Left ventricle myocardium superior (tissue), 1 donor: ENCODE measurements at regions not wholly inside any gene's neighbourhood (a gene's known extent, or its start where the extent isn't known, plus 50 kb on each side); places are given as distances from the start of the nearest gene placed in this dataset.

Experiments
- ATAC-seq: fragments of 200-7000 bp; cut with Tn5 transposase; one replicate; pipeline ENCODE4 v1.9.1; 2020; ENCODE audit warnings: mild to moderate bottlenecking, moderate library complexity
- DNase-seq: peaks from one replicate; pipeline ENCODE4 v3.0.0-alpha.2; 2020
- intact Hi-C: fragments of 100-400 bp; cut with micrococcal nuclease; formaldehyde crosslinking; loops from one replicate; pipeline ENCODE4 v1.11.0; 2022
- donor health status: DM: no; HTN: yes; CAD: no; lungs with severe emphysema.

DNA sequence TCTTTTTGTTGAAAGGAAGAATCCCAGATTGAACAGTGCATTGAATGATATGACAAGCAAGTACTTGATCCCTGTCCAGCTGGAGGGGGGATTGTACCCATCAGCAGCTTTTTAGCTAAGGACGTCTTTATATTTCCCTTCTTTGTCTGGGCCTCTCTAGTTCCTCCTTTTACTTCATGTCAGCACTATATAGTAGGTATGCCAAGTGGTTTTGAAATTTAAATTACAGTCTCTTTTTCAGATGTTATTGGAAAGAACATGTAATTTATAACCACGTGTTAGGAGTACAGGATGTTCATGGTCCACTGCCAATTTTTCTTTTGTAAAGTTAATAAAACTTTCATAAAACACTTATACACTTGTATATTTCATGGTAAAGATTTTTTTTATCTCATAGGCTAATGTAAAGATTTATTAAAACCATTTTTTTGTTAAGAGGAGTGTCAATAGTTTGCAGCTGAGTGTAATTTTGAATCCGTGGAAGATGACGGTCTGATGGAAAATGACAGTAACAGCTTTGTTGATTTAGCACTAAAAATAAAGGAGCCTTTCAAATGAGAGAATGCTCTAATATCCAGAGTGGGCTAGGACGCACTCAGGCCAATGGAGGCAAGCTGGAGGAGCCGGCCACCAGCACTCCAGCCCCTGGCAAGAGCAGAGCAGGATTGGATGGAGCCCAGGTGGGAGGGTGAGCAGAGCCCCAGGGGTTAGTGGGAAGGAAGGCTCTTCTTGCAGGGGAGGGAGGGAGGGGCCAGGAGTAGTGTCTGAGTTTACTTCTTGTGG lies 488.3 kb downstream of the INSC start:
- peak; percentile 57 for DNase-seq
- ATAC-seq = peak; percentile 70
- intact Hi-C loops = no loop called here

GRCh38 chr11:15605094-15605493 lies 490.4 kb downstream of the INSC start:
- ATAC-seq (peak; percentile 83), DNase-seq (peak; percentile 31)
- intact Hi-C loops = no loop called here

DNA sequence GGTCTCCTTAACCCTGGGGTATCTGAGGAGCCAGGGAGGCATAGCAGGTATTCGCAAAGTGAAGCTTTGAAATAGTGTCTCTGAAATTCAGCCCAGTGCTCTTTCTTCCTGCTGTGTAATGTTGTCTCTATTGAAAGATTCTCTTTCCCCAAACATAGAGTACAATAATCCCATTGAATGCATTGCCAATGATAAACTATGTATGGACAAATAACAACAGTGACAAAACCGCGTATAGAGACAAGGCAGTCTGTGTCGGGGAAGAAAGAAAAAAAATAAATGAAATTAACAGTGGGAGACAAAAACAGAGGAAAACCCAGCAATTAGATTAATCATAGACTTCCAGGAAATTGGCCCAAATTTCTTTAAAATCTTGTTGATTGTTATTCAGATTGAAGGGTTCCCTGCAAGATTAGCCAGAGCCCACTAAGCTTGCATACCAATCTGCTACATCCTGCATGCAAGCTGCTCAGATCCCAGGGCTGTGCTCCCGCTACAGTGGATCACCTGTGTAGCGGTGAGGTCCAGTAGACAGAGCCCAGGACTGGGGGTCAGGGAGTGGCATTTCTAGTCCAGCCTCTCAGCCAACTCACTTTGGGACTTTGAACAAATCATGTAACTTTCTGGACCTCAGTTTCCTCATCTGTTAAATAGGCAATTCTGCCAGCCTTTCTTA lies 492.8 kb downstream of the INSC start:
- intact Hi-C loops = no loop called here
- DNase-seq (no peak), ATAC-seq (no peak)

GRCh38 chr11:15609445-15609844 lies 494.7 kb downstream of the INSC start:
- no peak for DNase-seq
- intact Hi-C loops = no loop called here
- no peak for ATAC-seq

GRCh38 chr11:15610881-15611280 lies 496.2 kb downstream of the INSC start:
- DNase-seq (no peak), ATAC-seq (no peak)
- intact Hi-C loops = no loop called here

- ATAC-seq = no peak
- intact Hi-C loops = no loop called here
- DNase-seq = no peak
Observed at GRCh38 chr11:15613251-15613650, 498.5 kb downstream of the INSC start.

- no peak for DNase-seq
- ATAC-seq = peak; percentile 58
- intact Hi-C loops = no loop called here
Observed at GRCh38 chr11:15613789-15614188, 499.1 kb downstream of the INSC start.

GRCh38 chr11:15615398-15616096 lies 500.8 kb downstream of the INSC start:
- intact Hi-C loops = no loop called here
- ATAC-seq (peak; percentile 91), DNase-seq (no peak)

DNA sequence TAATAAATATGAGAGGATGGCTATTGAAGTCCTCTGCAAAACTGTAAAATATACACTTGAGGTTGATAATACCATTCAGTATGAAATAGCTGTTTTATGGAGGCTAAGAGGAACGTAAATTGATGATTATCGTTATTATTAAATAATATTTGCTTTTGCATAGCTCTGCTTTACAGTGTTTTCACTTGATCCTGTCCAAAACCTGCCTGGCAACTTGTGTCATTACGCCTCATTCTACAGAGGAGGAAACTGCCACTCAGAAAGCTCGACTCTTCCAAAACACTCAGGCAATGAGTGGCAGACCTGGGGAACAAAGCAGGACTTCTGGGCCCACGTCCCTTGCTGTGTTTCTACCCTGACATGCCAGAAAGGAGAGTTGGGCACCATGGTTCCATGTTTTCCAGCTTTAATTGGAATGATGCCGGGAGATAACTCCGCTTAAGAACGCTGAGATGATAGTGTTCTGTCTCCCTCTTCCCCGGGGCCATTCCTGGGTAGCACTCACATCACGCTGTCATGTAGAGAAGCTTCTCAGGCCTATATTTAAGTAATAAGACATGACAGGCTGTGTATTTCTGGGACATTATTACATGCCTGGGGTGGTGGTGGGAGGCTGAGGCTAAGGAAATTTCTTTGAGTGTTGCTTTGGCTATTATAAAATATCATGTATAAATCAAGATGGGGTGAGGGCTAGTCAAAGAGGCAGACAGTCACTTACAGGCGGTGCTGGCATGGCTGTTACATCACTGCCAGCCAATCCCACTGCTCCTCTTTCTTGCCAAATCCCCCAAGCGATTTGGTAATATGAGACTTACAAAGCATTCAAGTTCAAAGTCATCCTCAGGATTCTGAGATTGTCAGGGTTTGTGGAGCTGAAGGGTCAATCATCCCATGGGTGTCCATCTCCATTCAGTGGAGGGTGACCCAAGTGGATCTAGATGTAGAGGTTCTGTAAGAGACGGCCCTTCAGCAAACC lies 501.7 kb downstream of the INSC start:
- no peak for ATAC-seq
- intact Hi-C loops = no loop called here
- DNase-seq = no peak

- ATAC-seq (no peak), DNase-seq (no peak)
- intact Hi-C loops = no loop called here
Observed at GRCh38 chr11:15617126-15617525, 502.4 kb downstream of the INSC start.

- no peak for DNase-seq
- ATAC-seq = no peak
- intact Hi-C loops = no loop called here
Observed at GRCh38 chr11:15618583-15619032, 503.9 kb downstream of the INSC start.

- DNase-seq = no peak
- intact Hi-C loops = no loop called here
- ATAC-seq = no peak
Observed at GRCh38 chr11:15621565-15621964, 506.8 kb downstream of the INSC start.

- intact Hi-C loops = no loop called here
- DNase-seq (no peak), ATAC-seq (no peak)
Observed at GRCh38 chr11:15622231-15622890, 507.6 kb downstream of the INSC start.

- ATAC-seq (no peak), DNase-seq (no peak)
- intact Hi-C loops = no loop called here
Observed at GRCh38 chr11:15624701-15625100, 510.0 kb downstream of the INSC start.

DNA sequence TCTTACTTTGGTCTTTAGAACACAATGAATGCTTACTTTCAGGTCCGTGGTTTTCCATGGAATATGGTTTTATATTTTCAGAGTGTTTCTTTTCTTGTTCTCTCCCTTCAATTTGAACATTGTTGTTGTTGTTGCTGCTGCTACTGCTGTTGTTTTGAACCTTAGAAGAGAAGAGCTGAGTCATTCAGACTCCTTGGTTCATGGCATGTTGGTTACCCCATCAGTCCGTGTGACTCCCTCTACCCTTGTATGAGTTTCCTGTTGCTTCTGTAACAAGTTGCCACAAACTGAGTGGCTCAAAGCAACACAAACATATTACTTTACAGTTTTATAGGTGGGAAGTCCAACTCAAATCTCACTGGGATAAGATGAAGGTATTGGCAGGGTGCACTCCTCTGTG lies 511.0 kb downstream of the INSC start:
- intact Hi-C loops = no loop called here
- no peak for DNase-seq
- no peak for ATAC-seq

- ATAC-seq (no peak), DNase-seq (no peak)
- intact Hi-C loops = no loop called here
Observed at GRCh38 chr11:15627560-15627959, 512.8 kb downstream of the INSC start.

- intact Hi-C loops = no loop called here
- peak; percentile 46 for DNase-seq
- peak; percentile 66 for ATAC-seq
Observed at GRCh38 chr11:15629690-15630321, 515.1 kb downstream of the INSC start.

DNA sequence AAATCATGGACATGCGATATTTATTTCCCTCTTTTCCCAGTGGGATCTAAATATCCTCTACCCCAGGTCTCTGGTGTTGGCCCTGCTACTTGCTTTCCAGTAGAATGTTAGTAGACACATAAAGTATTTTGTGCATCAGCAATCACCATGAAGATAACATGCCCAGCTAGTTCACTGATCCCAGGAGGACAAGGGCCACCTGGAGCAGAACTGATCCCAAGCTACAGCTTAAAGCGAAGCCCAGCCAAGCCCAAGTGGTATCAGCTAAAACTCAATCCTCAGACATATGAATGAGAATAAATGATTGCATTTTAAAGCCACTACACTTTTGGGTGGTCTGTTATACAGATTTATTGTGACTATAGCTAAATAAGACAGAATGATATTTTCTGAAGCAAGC lies 516.2 kb downstream of the INSC start:
- no peak for ATAC-seq
- no peak for DNase-seq
- intact Hi-C loops = no loop called here
